Stimulated activated effector memory CD8-positive, alpha-beta T cell treated with anti-CD3 and anti-CD28 coated beads, Interleukin-12 subunit alpha, Interleukin-12 subunit beta, amount 100 ng/mL, for 72 hours (primary cell): ENCODE measurements at regions not wholly inside any gene's neighbourhood (a gene's known extent, or its start where the extent isn't known, plus 50 kb on each side); places are given as distances from the start of the nearest gene placed in this dataset.

Experiments
- ATAC-seq: fragments of 150-1000 bp; cut with Tn5 transposase; 2 replicates; pipeline ENCODE4 v1.10.0; 2021
- DNase-seq, 2 donors: peaks; one replicate each; pipeline ENCODE4 v3.0.0; 2021 to 2022; ENCODE audit warnings: low spot score in 2 of 2
- H3K27ac Mint-ChIP-seq: one replicate; pipeline ENCODE4 v1.8.0; 2022; ENCODE audit warnings: mild to moderate bottlenecking, mixed read lengths
- H3K36me3 Mint-ChIP-seq: one replicate; pipeline ENCODE4 v1.8.0; 2022; ENCODE audit warnings: mild to moderate bottlenecking, mixed read lengths
- H3K4me1 Mint-ChIP-seq: one replicate; pipeline ENCODE4 v1.8.0; 2022; ENCODE audit warnings: mixed read lengths
- H3K4me3 Mint-ChIP-seq: one replicate; pipeline ENCODE4 v1.8.0; 2022; ENCODE audit warnings: mild to moderate bottlenecking, mixed read lengths
- H3K9me3 Mint-ChIP-seq: one replicate; pipeline ENCODE4 v1.8.0; 2022; ENCODE audit warnings: mixed read lengths

DNA sequence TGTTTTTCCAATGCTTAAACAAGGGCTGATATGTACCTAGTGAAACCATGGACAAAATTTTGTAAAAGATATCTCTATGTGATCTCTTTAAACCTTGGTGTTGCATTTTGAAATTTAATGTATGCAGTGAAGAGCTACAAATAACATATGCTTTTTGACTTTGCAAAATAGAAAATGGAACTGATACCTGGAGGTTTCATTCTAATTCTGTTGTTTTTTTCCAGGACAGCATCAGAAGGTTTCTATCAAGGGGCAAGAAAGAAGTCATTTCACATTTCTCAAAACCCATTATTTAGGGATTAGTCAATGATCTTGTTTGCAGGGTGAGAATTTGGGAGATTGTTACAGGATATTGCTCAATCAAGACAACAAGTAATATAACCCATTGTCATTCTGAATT, 549.3 kb downstream of the CDY2B start:
- H3K27ac Mint-ChIP-seq = no peak overlapping the region
- DNase-seq = no peak
- no peak for ATAC-seq
- H3K4me1 Mint-ChIP-seq = no peaks in the 10 kb centered on the region
- peaks cover 10% of the 10 kb centered on the region for H3K9me3 Mint-ChIP-seq
- no peak overlapping the region for H3K4me3 Mint-ChIP-seq
- no peaks in the 10 kb centered on the region for H3K36me3 Mint-ChIP-seq

GRCh38 chrY:17319916-17320315, 560.1 kb downstream of the CDY2B start:
- no peak for ATAC-seq
- peaks cover 2% of the 10 kb centered on the region for H3K9me3 Mint-ChIP-seq

GRCh38 chrY:17318631-17319030, 561.4 kb downstream of the CDY2B start:
- no peak for DNase-seq
- no peak overlapping the region for H3K4me3 Mint-ChIP-seq
- no peaks in the 10 kb centered on the region for H3K36me3 Mint-ChIP-seq
- no peak overlapping the region for H3K27ac Mint-ChIP-seq
- H3K4me1 Mint-ChIP-seq = no peaks in the 10 kb centered on the region
- peaks cover 5% of the 10 kb centered on the region for H3K9me3 Mint-ChIP-seq
- ATAC-seq = no peak

More at GRCh38 chrY:17319916-17320315, 560.1 kb downstream of the CDY2B start:
- no peaks in the 10 kb centered on the region for H3K4me1 Mint-ChIP-seq
- no peak for DNase-seq
- H3K36me3 Mint-ChIP-seq = no peaks in the 10 kb centered on the region
- no peak overlapping the region for H3K4me3 Mint-ChIP-seq
- no peak overlapping the region for H3K27ac Mint-ChIP-seq

- H3K27ac Mint-ChIP-seq = no peak overlapping the region
- ATAC-seq (no peak), DNase-seq (peak in 1 of 2 donors; percentile 45)
- H3K36me3 Mint-ChIP-seq = no peaks in the 10 kb centered on the region
- H3K9me3 Mint-ChIP-seq = peaks cover 3% of the 10 kb centered on the region
- no peak overlapping the region for H3K4me3 Mint-ChIP-seq
- no peaks in the 10 kb centered on the region for H3K4me1 Mint-ChIP-seq
Observed at GRCh38 chrY:17277056-17277455, 603.0 kb downstream of the CDY2B start.

- DNase-seq (no peak), ATAC-seq (no peak)
- H3K4me3 Mint-ChIP-seq = no peak overlapping the region
- no peaks in the 10 kb centered on the region for H3K36me3 Mint-ChIP-seq
- H3K9me3 Mint-ChIP-seq = no peaks in the 10 kb centered on the region
- no peaks in the 10 kb centered on the region for H3K4me1 Mint-ChIP-seq
- H3K27ac Mint-ChIP-seq = no peak overlapping the region
Observed at GRCh38 chrY:17259497-17259896, 620.5 kb downstream of the CDY2B start.

- ATAC-seq = no peak
- H3K4me3 Mint-ChIP-seq = no peak overlapping the region
- H3K27ac Mint-ChIP-seq = no peak overlapping the region
- peaks cover 9% of the 10 kb centered on the region for H3K9me3 Mint-ChIP-seq
- DNase-seq = no peak
- no peaks in the 10 kb centered on the region for H3K36me3 Mint-ChIP-seq
- H3K4me1 Mint-ChIP-seq = no peaks in the 10 kb centered on the region
Observed at GRCh38 chrY:17238406-17238805, 641.6 kb downstream of the CDY2B start.

DNA sequence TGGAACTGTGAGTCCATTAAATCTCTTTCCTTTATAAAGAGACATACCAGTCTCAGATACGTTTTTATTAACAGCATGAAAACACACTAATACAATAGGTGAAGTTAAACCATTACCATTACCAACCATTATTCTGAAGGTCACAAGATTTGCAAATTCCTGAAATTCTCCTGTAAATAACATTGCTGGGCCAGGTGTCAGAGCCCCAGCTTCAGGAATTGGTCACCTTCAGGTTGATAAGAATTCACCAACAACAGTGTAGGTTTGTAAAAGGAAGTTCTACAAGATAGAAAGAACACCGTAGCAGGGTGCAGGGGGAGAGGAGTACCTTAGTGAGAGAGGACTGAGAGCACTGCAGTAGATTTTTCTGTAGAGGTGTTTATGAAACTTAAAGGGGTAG, 644.3 kb downstream of the CDY2B start:
- Mint-ChIP-seq H3K36me3 (no peaks in the 10 kb centered on the region), H3K9me3 (peaks cover 6% of the 10 kb centered on the region), H3K4me1 (no peaks in the 10 kb centered on the region), H3K4me3 (no peak overlapping the region), H3K27ac (no peak overlapping the region)
- DNase-seq (no peak), ATAC-seq (no peak)

GRCh38 chrY:17233435-17234109, 646.4 kb downstream of the CDY2B start:
- Mint-ChIP-seq H3K4me1 (no peaks in the 10 kb centered on the region), H3K9me3 (peaks cover 6% of the 10 kb centered on the region), H3K27ac (no peak overlapping the region), H3K36me3 (no peaks in the 10 kb centered on the region), H3K4me3 (no peak overlapping the region)
- ATAC-seq (no peak), DNase-seq (no peak)

DNA sequence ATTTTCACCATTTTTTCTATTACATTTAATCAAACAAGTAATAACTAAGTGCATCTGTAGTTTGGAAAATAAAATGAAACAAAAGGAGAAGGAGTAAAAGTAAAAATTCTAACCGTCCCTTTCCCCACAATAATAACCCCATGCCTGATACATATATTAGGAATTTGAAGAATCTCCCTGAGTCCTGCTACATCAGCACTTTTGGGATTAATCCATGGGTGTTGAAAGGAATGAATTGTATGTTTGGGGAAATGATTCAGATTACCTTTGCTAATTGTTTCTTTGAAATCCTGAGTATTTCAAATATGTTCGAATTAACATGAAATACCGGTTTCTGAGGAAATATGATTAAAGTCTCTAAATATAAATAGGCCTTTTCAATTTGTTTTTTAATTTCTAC, 648.0 kb downstream of the CDY2B start:
- no peak for ATAC-seq
- DNase-seq = no peak
- Mint-ChIP-seq H3K4me3 (no peak overlapping the region), H3K4me1 (no peaks in the 10 kb centered on the region), H3K27ac (no peak overlapping the region), H3K36me3 (no peaks in the 10 kb centered on the region), H3K9me3 (peaks cover 4% of the 10 kb centered on the region)

DNA sequence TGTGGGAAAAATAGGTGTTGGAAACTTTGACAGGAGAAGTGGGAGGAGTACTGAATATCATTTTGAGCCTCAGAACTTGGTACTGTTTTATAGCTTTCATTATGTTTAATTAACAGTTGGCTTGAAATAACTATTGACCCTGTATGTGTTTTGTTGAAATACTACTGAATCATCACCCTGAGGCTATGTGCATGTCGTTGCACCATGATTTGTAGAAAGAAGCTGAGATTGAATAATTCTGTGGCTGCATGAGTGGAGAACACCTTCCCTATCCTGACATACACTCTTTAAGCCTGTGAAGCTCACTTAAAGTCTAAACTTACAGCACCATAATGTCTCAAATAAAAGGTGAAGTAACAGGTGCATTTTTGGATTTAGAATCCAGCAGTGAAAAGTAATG, 656.5 kb downstream of the CDY2B start:
- ATAC-seq = no peak
- Mint-ChIP-seq H3K36me3 (no peaks in the 10 kb centered on the region), H3K4me1 (no peaks in the 10 kb centered on the region), H3K4me3 (no peak overlapping the region), H3K9me3 (no peaks in the 10 kb centered on the region), H3K27ac (no peak overlapping the region)
- no peak for DNase-seq

- no peaks in the 10 kb centered on the region for H3K36me3 Mint-ChIP-seq
- H3K9me3 Mint-ChIP-seq = peaks cover 3% of the 10 kb centered on the region
- DNase-seq = no peak
- no peak overlapping the region for H3K4me3 Mint-ChIP-seq
- ATAC-seq = no peak
- no peak overlapping the region for H3K27ac Mint-ChIP-seq
- H3K4me1 Mint-ChIP-seq = no peaks in the 10 kb centered on the region
Observed at GRCh38 chrY:17202395-17202794, 677.6 kb downstream of the CDY2B start.

DNA sequence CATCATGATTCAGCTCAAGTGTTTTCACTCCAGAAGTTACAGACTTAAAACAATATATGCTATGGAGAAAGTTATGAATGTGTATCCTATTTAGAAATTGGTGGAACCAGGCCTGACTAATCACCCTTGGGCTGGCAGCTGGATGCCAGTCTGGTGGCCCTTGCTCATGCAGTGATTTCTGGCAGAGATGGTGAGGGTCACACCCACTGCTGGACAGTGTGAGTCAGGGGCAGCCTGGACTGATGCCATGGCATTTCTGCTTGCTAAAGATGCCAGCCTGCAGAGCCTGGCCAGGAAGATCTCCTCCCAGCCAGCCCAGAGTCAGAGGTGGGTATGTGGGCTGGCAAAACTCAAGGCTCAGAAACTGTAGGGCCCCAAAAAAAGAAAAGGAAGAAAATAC, 695.7 kb downstream of the CDY2B start:
- Mint-ChIP-seq H3K9me3 (peaks cover 11% of the 10 kb centered on the region), H3K4me1 (no peaks in the 10 kb centered on the region), H3K4me3 (no peak overlapping the region), H3K27ac (no peak overlapping the region), H3K36me3 (no peaks in the 10 kb centered on the region)
- DNase-seq = no peak
- no peak for ATAC-seq

DNA sequence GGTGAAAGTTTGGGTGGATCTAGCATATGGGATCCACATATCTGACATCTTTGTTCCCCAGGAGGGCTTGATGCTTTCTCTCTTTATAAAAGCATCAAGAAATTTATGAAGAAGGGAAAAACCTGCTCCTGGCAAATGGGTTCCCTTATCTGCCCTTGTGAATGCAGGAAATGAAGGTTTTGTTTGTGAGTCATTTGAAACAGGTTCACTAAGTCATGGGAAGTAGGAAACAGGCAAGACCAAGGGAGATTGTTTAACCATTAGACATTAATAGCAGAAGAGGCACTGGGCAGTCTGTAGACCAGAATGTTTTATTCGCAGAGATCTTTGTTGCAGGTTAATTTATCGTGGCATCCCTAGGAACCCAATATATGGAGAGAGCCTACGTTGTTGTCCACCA, 713.1 kb downstream of the CDY2B start:
- H3K27ac Mint-ChIP-seq = no peak overlapping the region
- peaks cover 9% of the 10 kb centered on the region for H3K9me3 Mint-ChIP-seq
- no peaks in the 10 kb centered on the region for H3K36me3 Mint-ChIP-seq
- no peak overlapping the region for H3K4me3 Mint-ChIP-seq
- ATAC-seq (no peak), DNase-seq (no peak)
- no peaks in the 10 kb centered on the region for H3K4me1 Mint-ChIP-seq

DNA sequence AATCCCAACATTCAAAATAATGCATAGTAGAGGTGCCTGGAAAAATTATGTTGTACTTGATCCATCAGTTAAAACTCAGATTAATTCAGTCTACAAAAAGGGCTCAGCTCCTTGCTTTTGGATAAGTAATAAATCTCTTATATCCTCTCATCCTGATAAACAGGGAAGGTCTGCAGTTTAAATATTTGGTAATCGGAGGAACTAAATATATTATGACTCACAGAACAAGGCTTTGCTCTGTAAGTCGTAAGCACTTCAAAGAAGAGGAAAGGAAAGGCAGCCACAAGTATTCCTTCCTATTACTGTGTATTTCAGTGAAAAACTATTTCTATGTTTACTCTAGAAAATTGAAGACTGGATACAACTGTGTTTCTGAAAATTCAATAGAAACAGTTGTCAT, 757.9 kb downstream of the CDY2B start:
- H3K9me3 Mint-ChIP-seq = peaks cover 15% of the 10 kb centered on the region

GRCh38 chrY:17085303-17085702, 794.7 kb downstream of the CDY2B start:
- ATAC-seq = no peak
- no peak overlapping the region for H3K27ac Mint-ChIP-seq

More for the DNA sequence above, 757.9 kb downstream of the CDY2B start:
- no peak overlapping the region for H3K4me3 Mint-ChIP-seq
- DNase-seq = no peak
- ATAC-seq = no peak
- no peaks in the 10 kb centered on the region for H3K36me3 Mint-ChIP-seq
- H3K4me1 Mint-ChIP-seq = no peaks in the 10 kb centered on the region
- H3K27ac Mint-ChIP-seq = no peak overlapping the region

GRCh38 chrY:17079887-17080286, 800.1 kb downstream of the CDY2B start:
- H3K9me3 Mint-ChIP-seq = peaks cover 40% of the 10 kb centered on the region
- no peaks in the 10 kb centered on the region for H3K36me3 Mint-ChIP-seq
- no peak overlapping the region for H3K27ac Mint-ChIP-seq
- DNase-seq = no peak
- H3K4me1 Mint-ChIP-seq = peaks cover 41% of the 10 kb centered on the region
- no peak overlapping the region for H3K4me3 Mint-ChIP-seq
- ATAC-seq = no peak

More at GRCh38 chrY:17085303-17085702, 794.7 kb downstream of the CDY2B start:
- Mint-ChIP-seq H3K9me3 (no peaks in the 10 kb centered on the region), H3K4me1 (peaks cover under 1% of the 10 kb centered on the region), H3K36me3 (no peaks in the 10 kb centered on the region), H3K4me3 (no peak overlapping the region)
- DNase-seq = no peak

DNA sequence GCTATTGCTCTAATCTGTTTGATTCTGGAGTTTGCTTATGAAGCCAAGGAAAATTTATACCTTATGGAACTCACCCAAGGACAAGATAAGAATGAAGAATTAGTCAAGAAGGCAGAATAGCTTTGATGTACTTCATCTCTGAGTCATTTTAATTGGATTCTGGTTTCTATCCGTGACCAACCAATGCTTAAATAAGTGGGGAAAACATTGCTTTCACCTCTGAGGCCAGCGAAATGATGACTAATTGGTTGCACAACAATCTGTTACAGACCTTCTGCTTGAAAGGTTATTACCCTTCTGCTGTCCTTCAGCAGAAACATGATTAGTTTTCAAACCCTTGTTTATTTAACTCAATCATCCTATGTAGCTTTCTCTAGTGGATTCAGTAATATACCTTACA, 812.7 kb downstream of the CDY2B start:
- no peak overlapping the region for H3K27ac Mint-ChIP-seq
- peaks cover 16% of the 10 kb centered on the region for H3K4me1 Mint-ChIP-seq
- peaks cover 6% of the 10 kb centered on the region for H3K36me3 Mint-ChIP-seq
- H3K9me3 Mint-ChIP-seq = peaks cover 15% of the 10 kb centered on the region
- no peak overlapping the region for H3K4me3 Mint-ChIP-seq
- ATAC-seq (no peak), DNase-seq (no peak)
